ENCODE measurements at regions not wholly inside any gene's neighbourhood (a gene's known extent, or its start where the extent isn't known, plus 50 kb on each side); places are given as distances from the start of the nearest gene placed in this dataset.
A peak's percentile ranks its signal among the peaks of the same experiment; 100 is the strongest.

DNA sequence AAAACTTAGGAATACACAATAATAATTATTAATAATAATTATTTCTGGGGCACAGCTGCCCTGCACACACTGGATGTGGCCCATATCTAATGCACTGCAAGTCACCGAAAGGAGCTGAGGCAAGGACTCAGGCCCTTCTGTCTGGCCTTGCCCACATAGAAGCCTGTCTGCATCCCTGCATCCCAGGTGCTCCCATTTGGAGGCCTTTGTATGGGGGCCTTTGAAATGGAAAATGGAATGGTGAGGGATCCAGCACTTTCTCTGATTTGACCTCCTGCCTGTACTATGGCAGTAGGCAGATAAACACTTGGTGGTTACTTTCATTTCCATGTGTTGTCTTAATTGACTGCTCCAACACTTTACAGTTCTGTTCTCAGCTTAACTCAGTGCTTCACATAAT, 75.7 kb upstream of the PTCHD4 start:
- no peak for DNase-seq (ENCODE audit: low read depth)
- TF ChIP-seq, protein P1, sequence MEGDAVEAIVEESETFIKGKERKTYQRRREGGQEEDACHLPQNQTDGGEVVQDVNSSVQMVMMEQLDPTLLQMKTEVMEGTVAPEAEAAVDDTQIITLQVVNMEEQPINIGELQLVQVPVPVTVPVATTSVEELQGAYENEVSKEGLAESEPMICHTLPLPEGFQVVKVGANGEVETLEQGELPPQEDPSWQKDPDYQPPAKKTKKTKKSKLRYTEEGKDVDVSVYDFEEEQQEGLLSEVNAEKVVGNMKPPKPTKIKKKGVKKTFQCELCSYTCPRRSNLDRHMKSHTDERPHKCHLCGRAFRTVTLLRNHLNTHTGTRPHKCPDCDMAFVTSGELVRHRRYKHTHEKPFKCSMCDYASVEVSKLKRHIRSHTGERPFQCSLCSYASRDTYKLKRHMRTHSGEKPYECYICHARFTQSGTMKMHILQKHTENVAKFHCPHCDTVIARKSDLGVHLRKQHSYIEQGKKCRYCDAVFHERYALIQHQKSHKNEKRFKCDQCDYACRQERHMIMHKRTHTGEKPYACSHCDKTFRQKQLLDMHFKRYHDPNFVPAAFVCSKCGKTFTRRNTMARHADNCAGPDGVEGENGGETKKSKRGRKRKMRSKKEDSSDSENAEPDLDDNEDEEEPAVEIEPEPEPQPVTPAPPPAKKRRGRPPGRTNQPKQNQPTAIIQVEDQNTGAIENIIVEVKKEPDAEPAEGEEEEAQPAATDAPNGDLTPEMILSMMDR (IDR thresholded peaks at IDR 0.05; ENCODE audit: insufficient read depth, low read depth, low read length): no peak
- H3K4me3 ChIP-seq (ENCODE audit: low read depth, low read length): no peak overlapping the region

DNA sequence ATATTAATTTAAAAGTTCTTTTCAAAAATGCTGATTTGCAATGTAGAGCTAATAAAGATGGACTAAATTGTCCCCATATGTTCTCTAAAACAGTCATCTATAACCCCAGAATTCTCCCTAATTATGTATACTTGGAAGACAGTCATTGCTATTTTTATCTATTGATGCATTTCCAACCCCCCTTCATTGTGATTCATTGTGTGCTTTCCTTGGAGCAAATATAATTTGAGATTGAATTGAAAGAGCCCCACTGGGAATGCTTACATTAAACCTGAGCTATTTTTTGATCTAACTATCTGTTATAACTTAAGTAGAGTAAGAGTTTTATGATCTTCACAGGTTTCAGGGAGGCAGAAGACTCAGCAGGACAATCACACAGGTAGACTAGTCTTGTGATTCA, 73.7 kb upstream of the PTCHD4 start:
- TF ChIP-seq, protein P1 (IDR thresholded peaks at IDR 0.05; ENCODE audit: insufficient read depth, low read depth, low read length): no peak
- DNase-seq (ENCODE audit: low read depth): no peak
- no peak overlapping the region for H3K4me3 ChIP-seq (ENCODE audit: low read depth, low read length)

DNA sequence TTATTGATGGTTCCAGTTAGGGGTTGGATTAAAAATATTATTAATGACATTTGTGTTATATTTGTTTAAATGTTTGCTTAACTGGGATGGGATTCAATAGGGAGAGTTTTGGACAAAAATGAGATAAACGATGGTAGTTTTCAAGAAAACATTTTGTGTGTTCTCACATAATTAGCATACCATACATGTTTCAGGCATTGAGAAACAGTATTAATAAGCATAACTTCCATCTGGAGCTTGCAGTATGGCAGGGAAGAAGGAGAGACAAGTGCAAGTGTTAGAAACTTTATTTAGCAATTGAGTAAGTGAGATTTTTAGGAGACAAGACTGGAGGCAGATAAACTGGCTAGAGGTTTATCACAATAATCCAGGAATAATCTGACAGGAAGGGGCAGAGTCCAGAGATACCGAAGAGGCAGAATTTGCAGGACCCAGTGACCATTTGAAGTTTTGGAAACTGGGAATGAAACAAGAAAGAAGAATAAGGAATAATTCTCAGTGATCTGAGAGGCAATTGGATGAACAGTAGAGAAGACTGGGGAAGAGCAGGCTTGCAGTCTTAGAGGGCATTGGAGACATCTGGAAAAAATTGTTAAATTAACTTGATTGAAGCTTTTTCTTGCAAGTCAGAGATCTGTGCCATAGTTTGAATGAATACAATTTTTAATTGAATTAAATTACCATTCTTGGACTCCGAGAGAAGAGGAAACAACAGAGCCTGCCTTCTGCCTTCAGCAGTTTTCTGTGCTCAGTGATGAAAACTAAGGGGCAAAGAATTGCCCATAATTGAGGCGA, 73.0 kb upstream of the PTCHD4 start:
- no peak overlapping the region for H3K4me3 ChIP-seq (ENCODE audit: low read depth, low read length)
- TF ChIP-seq, protein P1 (IDR thresholded peaks at IDR 0.05; ENCODE audit: insufficient read depth, low read depth, low read length): no peak
- peak; percentile 20 for DNase-seq (ENCODE audit: low read depth)

DNA sequence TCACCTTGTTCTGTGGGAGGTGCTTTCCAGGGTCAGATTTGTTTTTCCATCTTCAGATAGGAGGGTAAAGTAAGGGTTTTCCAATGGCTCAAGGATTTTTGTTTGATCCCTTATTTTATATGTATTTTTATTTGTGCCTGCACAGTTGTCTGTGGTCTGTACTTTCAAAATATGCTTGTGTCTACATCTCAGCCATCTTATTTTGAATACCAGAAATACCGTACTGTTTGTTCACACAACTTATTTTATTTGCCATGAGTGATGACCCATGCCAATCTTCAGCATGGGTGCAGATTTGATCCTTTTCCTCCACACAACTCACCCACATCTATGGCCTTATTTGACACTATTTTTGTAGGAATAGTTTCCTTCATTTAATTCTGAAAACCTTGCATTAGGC, 72.2 kb upstream of the PTCHD4 start:
- no peak overlapping the region for H3K4me3 ChIP-seq (ENCODE audit: low read depth, low read length)
- TF ChIP-seq, protein P1 (IDR thresholded peaks at IDR 0.05; ENCODE audit: insufficient read depth, low read depth, low read length): no peak
- no peak for DNase-seq (ENCODE audit: low read depth)

DNA sequence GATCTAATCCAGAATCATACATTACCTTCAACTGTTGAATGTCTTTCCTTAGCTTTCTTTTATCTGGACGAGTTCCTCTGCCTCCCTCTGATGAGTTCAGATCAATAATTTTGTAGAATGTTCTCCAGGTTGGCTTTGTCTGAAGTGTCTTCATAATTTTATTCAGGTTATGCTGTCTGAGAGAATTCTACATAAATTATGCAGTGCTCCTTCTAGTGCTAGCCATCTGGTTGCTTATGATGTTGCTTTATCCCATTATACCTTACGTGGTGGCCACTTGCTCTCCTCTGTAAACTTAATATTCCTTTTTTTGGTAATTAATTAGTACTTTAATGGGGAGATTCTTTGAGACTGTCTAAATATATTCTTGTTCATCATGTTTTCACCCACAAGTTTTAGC, 67.7 kb upstream of the PTCHD4 start:
- H3K4me3 ChIP-seq (ENCODE audit: low read depth, low read length): no peak overlapping the region
- DNase-seq (ENCODE audit: low read depth): no peak
- TF ChIP-seq, protein P1 (IDR thresholded peaks at IDR 0.05; ENCODE audit: insufficient read depth, low read depth, low read length): no peak

DNA sequence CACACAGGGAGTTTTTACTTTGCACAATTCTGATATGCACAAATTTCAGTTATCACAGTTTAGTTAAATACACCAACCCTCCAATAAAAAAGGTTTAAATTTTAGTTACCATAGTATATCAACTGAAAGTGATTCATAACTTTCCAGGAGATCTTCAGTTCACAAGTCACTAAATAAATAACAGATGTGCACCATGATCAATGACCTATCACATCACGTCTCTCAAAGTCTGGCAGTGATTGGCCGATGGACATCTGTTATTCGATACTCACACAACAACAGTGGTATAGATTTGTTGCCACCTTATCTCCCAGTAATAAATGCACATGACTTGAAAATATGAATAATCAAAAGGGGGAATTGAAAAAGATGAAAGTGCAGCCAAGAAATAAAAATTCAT, 66.8 kb upstream of the PTCHD4 start:
- TF ChIP-seq, protein P1 (IDR thresholded peaks at IDR 0.05; ENCODE audit: insufficient read depth, low read depth, low read length): no peak
- DNase-seq (ENCODE audit: low read depth): no peak
- no peak overlapping the region for H3K4me3 ChIP-seq (ENCODE audit: low read depth, low read length)

All from fibroblast of villous mesenchyme (primary cell).